GM12878 (cell line): ENCODE measurements at regions not wholly inside any gene's neighbourhood (a gene's known extent, or its start where the extent isn't known, plus 50 kb on each side); places are given as distances from the start of the nearest gene placed in this dataset.

ENCODE experiments used
- CEBPB ChIP-seq, 2 experiments: fragments of 150-350 bp in 1 of 2; IDR thresholded peaks; 2 replicates each; pipeline ENCODE4 v1.6.1; 2012 to 2014; ENCODE audit warnings: low read depth in 2 of 2, low read length in 2 of 2, borderline replicate concordance in 1 of 2, inconsistent platforms in 1 of 2
- CTCF ChIP-seq, 3 experiments: IDR thresholded peaks in 2 of 3; conservative IDR thresholded peaks in 1 of 3; 2 replicates each; pipeline ENCODE4 v1.5.1; 2011; ENCODE audit warnings: low read depth in 3 of 3, low read length in 3 of 3, mild to moderate bottlenecking in 3 of 3, control low read depth in 2 of 3, moderate library complexity in 2 of 3, inconsistent platforms in 1 of 3, mixed read lengths in 1 of 3; ENCODE audit not compliant: control insufficient read depth in 2 of 3, insufficient read depth in 1 of 3; ENCODE audit errors: extremely low read depth in 1 of 3
- MXI1 ChIP-seq: fragments of 150-350 bp; IDR thresholded peaks from 2 replicates; pipeline ENCODE4 v1.6.1; 2011; ENCODE audit warnings: low read depth, mild to moderate bottlenecking, inconsistent platforms, low read length, improper control_type of control experiment
- POLR2A ChIP-seq: IDR thresholded peaks from 2 replicates; pipeline ENCODE4 v1.6.1; 2011; ENCODE audit warnings: low read depth, mild to moderate bottlenecking, low read length
- RAD21 ChIP-seq: IDR thresholded peaks from 2 replicates; pipeline ENCODE4 v1.6.1; 2011; ENCODE audit warnings: mild to moderate bottlenecking, low read depth, low read length, moderate library complexity; ENCODE audit not compliant: insufficient read depth
- SMARCA5 ChIP-seq: fragments of 450-650 bp; IDR thresholded peaks from 2 replicates; pipeline ENCODE4 v1.6.1; 2017; ENCODE audit warnings: mild to moderate bottlenecking
- SPI1 ChIP-seq: IDR thresholded peaks from 2 replicates; pipeline ENCODE4 v1.6.1; 2011; ENCODE audit warnings: low read depth, mild to moderate bottlenecking, low read length, moderate library complexity, borderline replicate concordance; ENCODE audit not compliant: insufficient read depth
- USF1 ChIP-seq: IDR thresholded peaks from 2 replicates; pipeline ENCODE4 v1.6.1; 2011; ENCODE audit warnings: borderline replicate concordance, low read depth, mild to moderate bottlenecking, moderate library complexity, mixed read lengths, low read length; ENCODE audit not compliant: insufficient read depth; ENCODE audit errors: extremely low read length
- YY1 ChIP-seq: IDR thresholded peaks from 2 replicates; pipeline ENCODE4 v1.6.1; 2011; ENCODE audit warnings: low read depth, mild to moderate bottlenecking, low read length
- ZNF274 ChIP-seq: IDR thresholded peaks from one replicate; pipeline ENCODE4 v1.8.0; 2011; ENCODE audit not compliant: insufficient read length, insufficient read depth

GRCh38 chr2:74050151-74050550 is 65.4 kb downstream of the TET3 start:
- TF ChIP-seq YY1, result no peak
- no peak for TF ChIP-seq SMARCA5
- TF ChIP-seq CTCF (IDR thresholded peaks at IDR 0.05 in 2 of 3, conservative IDR thresholded peaks at IDR 0.05 in 1 of 3; ENCODE audit: control insufficient read depth in 2 of 3, extremely low read depth in 1 of 3, insufficient read depth in 1 of 3, low read depth in 3 of 3, low read length in 3 of 3), result no peak
- TF ChIP-seq ZNF274, result no peak
- no peak for TF ChIP-seq RAD21
- no peak for TF ChIP-seq POLR2A
- no peak for TF ChIP-seq SPI1
- TF ChIP-seq MXI1, result no peak
- no peak for TF ChIP-seq USF1
- no peak for TF ChIP-seq CEBPB (IDR thresholded peaks at IDR 0.05; ENCODE audit: borderline replicate concordance in 1 of 2, low read depth in 2 of 2, low read length in 2 of 2)
